SK-N-MC (cell line): ENCODE measurements at regions not wholly inside any gene's neighbourhood (a gene's known extent, or its start where the extent isn't known, plus 50 kb on each side); places are given as distances from the start of the nearest gene placed in this dataset.

ENCODE experiments used
- DNase-seq: peaks from one replicate; pipeline ENCODE4 v3.0.0-alpha.2; 2011; ENCODE audit warnings: low read depth, low spot score
- H3K27ac ChIP-seq: fragments of 200-600 bp; sonication (generic); 2 replicates; pipeline ENCODE4 v1.5.1; 2016; ENCODE audit warnings: mixed run types
- H3K36me3 ChIP-seq: fragments of 200-600 bp; sonication (generic); 2 replicates; pipeline ENCODE4 v1.6.1; 2017; ENCODE audit warnings: antibody characterized with exemption, low read length, mixed read lengths; ENCODE audit not compliant: insufficient read depth
- H3K4me3 ChIP-seq: fragments of 200-600 bp; sonication (generic); 2 replicates; pipeline ENCODE4 v1.5.1; 2016
- H3K9ac ChIP-seq: fragments of 200-600 bp; sonication (generic); 2 replicates; pipeline ENCODE4 v1.8.0; 2017; ENCODE audit warnings: mixed run types, mixed read lengths; ENCODE audit not compliant: insufficient read length
- H3K9me3 ChIP-seq: fragments of 200-600 bp; sonication (generic); 2 replicates; pipeline ENCODE4 v1.6.1; 2017; ENCODE audit warnings: low read depth, mild to moderate bottlenecking, antibody characterized with exemption, low read length, moderate library complexity, mixed read lengths
- EZH2 ChIP-seq: fragments of 200-600 bp; sonication (generic); IDR thresholded peaks from one replicate; pipeline ENCODE4 v1.6.1; 2017; ENCODE audit warnings: antibody characterized with exemption
- FOXP2 ChIP-seq: optimal IDR thresholded peaks from 2 replicates; pipeline ENCODE3; 2011; ENCODE audit warnings: mild to moderate bottlenecking, moderate library complexity; ENCODE audit not compliant: insufficient read depth; ENCODE audit errors: extremely low read length, control extremely low read depth
- POLR2AphosphoS5 ChIP-seq: IDR thresholded peaks from 2 replicates; pipeline ENCODE4 v1.6.1; 2012; ENCODE audit warnings: mild to moderate bottlenecking, low read depth, low read length, borderline replicate concordance

GRCh38 chr3:24622138-24622537, 127.5 kb upstream of the THRB start:
- no peak overlapping the region for H3K9ac ChIP-seq
- no peak for DNase-seq
- H3K27ac ChIP-seq, result no peak overlapping the region
- H3K9me3 ChIP-seq, result no peaks in the 10 kb centered on the region
- H3K4me3 ChIP-seq, result no peak overlapping the region
- no peak for TF ChIP-seq POLR2AphosphoS5
- no peaks in the 10 kb centered on the region for H3K36me3 ChIP-seq

GRCh38 chr3:24622696-24623225, 128.1 kb upstream of the THRB start:
- Histone ChIP-seq H3K9ac (no peak overlapping the region), H3K27ac (no peak overlapping the region), H3K36me3 (no peaks in the 10 kb centered on the region), H3K4me3 (no peak overlapping the region), H3K9me3 (no peaks in the 10 kb centered on the region)
- TF ChIP-seq EZH2 (no peak), POLR2AphosphoS5 (no peak), FOXP2 (no peak)
- DNase-seq, result no peak

- no peak overlapping the region for H3K27ac ChIP-seq
- TF ChIP-seq FOXP2 (no peak), POLR2AphosphoS5 (no peak), EZH2 (no peak)
- no peak for DNase-seq
- H3K9ac ChIP-seq, result no peak overlapping the region
- no peaks in the 10 kb centered on the region for H3K36me3 ChIP-seq
- no peak overlapping the region for H3K4me3 ChIP-seq
- H3K9me3 ChIP-seq, result no peaks in the 10 kb centered on the region
These were observed 129.0 kb upstream of the THRB start for GRCh38 chr3:24623657-24624056.

- H3K27ac ChIP-seq, result no peak overlapping the region
- DNase-seq, result no peak
- H3K9ac ChIP-seq, result no peak overlapping the region
- no peaks in the 10 kb centered on the region for H3K9me3 ChIP-seq
- no peak overlapping the region for H3K4me3 ChIP-seq
- no peaks in the 10 kb centered on the region for H3K36me3 ChIP-seq
- TF ChIP-seq POLR2AphosphoS5, result no peak
- no peak for TF ChIP-seq FOXP2
- TF ChIP-seq EZH2, result no peak
These were observed 130.5 kb upstream of the THRB start for GRCh38 chr3:24624938-24625681.

GRCh38 chr3:24628523-24629258, 134.0 kb upstream of the THRB start:
- Histone ChIP-seq H3K9me3 (no peaks in the 10 kb centered on the region), H3K4me3 (no peak overlapping the region), H3K27ac (no peak overlapping the region), H3K36me3 (no peaks in the 10 kb centered on the region), H3K9ac (no peak overlapping the region)
- no peak for DNase-seq
- TF ChIP-seq FOXP2 (no peak), POLR2AphosphoS5 (no peak), EZH2 (no peak)

GRCh38 chr3:24631481-24631880, 136.8 kb upstream of the THRB start:
- H3K9ac ChIP-seq, result no peak overlapping the region
- no peak for DNase-seq
- no peak overlapping the region for H3K27ac ChIP-seq
- no peaks in the 10 kb centered on the region for H3K36me3 ChIP-seq
- H3K4me3 ChIP-seq, result no peak overlapping the region
- no peak for TF ChIP-seq POLR2AphosphoS5
- no peak for TF ChIP-seq EZH2
- no peak for TF ChIP-seq FOXP2
- no peaks in the 10 kb centered on the region for H3K9me3 ChIP-seq

GRCh38 chr3:24639061-24639460, 144.4 kb upstream of the THRB start:
- no peak overlapping the region for H3K9ac ChIP-seq
- no peak overlapping the region for H3K4me3 ChIP-seq
- no peaks in the 10 kb centered on the region for H3K9me3 ChIP-seq
- no peaks in the 10 kb centered on the region for H3K36me3 ChIP-seq
- H3K27ac ChIP-seq, result no peak overlapping the region
- no peak for DNase-seq
- no peak for TF ChIP-seq POLR2AphosphoS5
- no peak for TF ChIP-seq EZH2
- TF ChIP-seq FOXP2, result no peak

GRCh38 chr3:24639481-24640329, 145.1 kb upstream of the THRB start:
- H3K4me3 ChIP-seq, result no peak overlapping the region
- TF ChIP-seq FOXP2 (no peak), EZH2 (no peak), POLR2AphosphoS5 (no peak)
- no peak overlapping the region for H3K9ac ChIP-seq
- H3K36me3 ChIP-seq, result no peaks in the 10 kb centered on the region
- no peak overlapping the region for H3K27ac ChIP-seq
- no peaks in the 10 kb centered on the region for H3K9me3 ChIP-seq
- no peak for DNase-seq
